Hepatocyte (in vitro differentiated cells): ENCODE measurements at regions not wholly inside any gene's neighbourhood (a gene's known extent, or its start where the extent isn't known, plus 50 kb on each side); places are given as distances from the start of the nearest gene placed in this dataset.

ENCODE experiments used
- DNase-seq: peaks from one replicate; pipeline ENCODE4 v3.0.0-alpha.2; 2016; ENCODE audit warnings: low spot score
- H2AFZ ChIP-seq: fragments of 200-600 bp; sonication (generic); 2 replicates; pipeline ENCODE4 v1.6.0; 2016; ENCODE audit warnings: antibody characterized with exemption, mild to moderate bottlenecking
- H3K27ac ChIP-seq: fragments of 200-600 bp; sonication (generic); 2 replicates; pipeline ENCODE4 v1.5.1; 2016; ENCODE audit warnings: mild to moderate bottlenecking
- H3K27me3 ChIP-seq: fragments of 200-600 bp; sonication (generic); 2 replicates; pipeline ENCODE4 v1.6.1; 2016
- H3K36me3 ChIP-seq: fragments of 200-600 bp; sonication (generic); replicated peaks from 2 replicates; pipeline ENCODE4 v1.5.1; 2016; ENCODE audit warnings: low read depth; ENCODE audit not compliant: insufficient read depth
- H3K4me1 ChIP-seq: fragments of 200-600 bp; sonication (generic); 2 replicates; pipeline ENCODE4 v1.5.1; 2016; ENCODE audit warnings: mild to moderate bottlenecking, moderate library complexity; ENCODE audit not compliant: insufficient read depth
- H3K4me2 ChIP-seq: fragments of 200-600 bp; sonication (generic); 2 replicates; pipeline ENCODE4 v1.6.0; 2016
- H3K4me3 ChIP-seq: fragments of 200-600 bp; sonication (generic); 2 replicates; pipeline ENCODE4 v1.5.1; 2016; ENCODE audit warnings: mild to moderate bottlenecking
- H3K79me2 ChIP-seq: fragments of 200-600 bp; sonication (generic); 2 replicates; pipeline ENCODE4 v1.6.0; 2017; ENCODE audit warnings: mild to moderate bottlenecking
- H3K9me2 ChIP-seq: fragments of 200-600 bp; sonication (generic); replicated peaks from 2 replicates; pipeline ENCODE4 v1.6.0; 2017; ENCODE audit warnings: mild to moderate bottlenecking; ENCODE audit not compliant: insufficient read depth
- H3K9me3 ChIP-seq: fragments of 200-600 bp; sonication (generic); 2 replicates; pipeline ENCODE4 v1.5.1; 2016; ENCODE audit warnings: low read depth, mild to moderate bottlenecking
- H4K20me1 ChIP-seq: fragments of 200-600 bp; sonication (generic); 2 replicates; pipeline ENCODE4 v1.6.0; 2016; ENCODE audit warnings: mild to moderate bottlenecking; ENCODE audit not compliant: insufficient read depth, poor library complexity, severe bottlenecking
- EZH2 ChIP-seq: fragments of 200-600 bp; sonication (generic); IDR thresholded peaks from 2 replicates; pipeline ENCODE4 v1.6.1; 2016; ENCODE audit warnings: antibody characterized with exemption, mild to moderate bottlenecking, borderline replicate concordance
- EZH2phosphoT487 ChIP-seq: fragments of 200-600 bp; sonication (generic); IDR thresholded peaks from one replicate; pipeline ENCODE4 v1.6.1; 2018; ENCODE audit warnings: antibody characterized with exemption, mild to moderate bottlenecking, low read depth, moderate library complexity; ENCODE audit not compliant: unreplicated experiment, severe bottlenecking
- WGBS: methylation state at CpG from one replicate; pipeline ENCODE4 v1.1.6; 2016; ENCODE audit warnings: low lambda C conversion rate; ENCODE audit errors: missing lambda C conversion rate; 5-methylcytosine and 5-hydroxymethylcytosine counted together
- TF ChIP-seq, protein P1 (sequence below): fragments of 200-600 bp; sonication (generic); IDR thresholded peaks from 2 replicates; pipeline ENCODE4 v1.5.1; 2016; ENCODE audit warnings: antibody characterized with exemption, mild to moderate bottlenecking; ENCODE audit not compliant: poor library complexity

- Histone ChIP-seq H3K9me2 (no peaks in the 10 kb centered on the region), H3K27ac (no peak overlapping the region), H3K4me2 (no peak overlapping the region), H3K36me3 (no peaks in the 10 kb centered on the region), H2AFZ (no peak overlapping the region), H3K79me2 (no peaks in the 10 kb centered on the region), H3K9me3 (no peaks in the 10 kb centered on the region), H3K27me3 (no peaks in the 10 kb centered on the region), H3K4me1 (no peaks in the 10 kb centered on the region), H4K20me1 (no peaks in the 10 kb centered on the region), H3K4me3 (no peak overlapping the region)
- TF ChIP-seq, protein P1, sequence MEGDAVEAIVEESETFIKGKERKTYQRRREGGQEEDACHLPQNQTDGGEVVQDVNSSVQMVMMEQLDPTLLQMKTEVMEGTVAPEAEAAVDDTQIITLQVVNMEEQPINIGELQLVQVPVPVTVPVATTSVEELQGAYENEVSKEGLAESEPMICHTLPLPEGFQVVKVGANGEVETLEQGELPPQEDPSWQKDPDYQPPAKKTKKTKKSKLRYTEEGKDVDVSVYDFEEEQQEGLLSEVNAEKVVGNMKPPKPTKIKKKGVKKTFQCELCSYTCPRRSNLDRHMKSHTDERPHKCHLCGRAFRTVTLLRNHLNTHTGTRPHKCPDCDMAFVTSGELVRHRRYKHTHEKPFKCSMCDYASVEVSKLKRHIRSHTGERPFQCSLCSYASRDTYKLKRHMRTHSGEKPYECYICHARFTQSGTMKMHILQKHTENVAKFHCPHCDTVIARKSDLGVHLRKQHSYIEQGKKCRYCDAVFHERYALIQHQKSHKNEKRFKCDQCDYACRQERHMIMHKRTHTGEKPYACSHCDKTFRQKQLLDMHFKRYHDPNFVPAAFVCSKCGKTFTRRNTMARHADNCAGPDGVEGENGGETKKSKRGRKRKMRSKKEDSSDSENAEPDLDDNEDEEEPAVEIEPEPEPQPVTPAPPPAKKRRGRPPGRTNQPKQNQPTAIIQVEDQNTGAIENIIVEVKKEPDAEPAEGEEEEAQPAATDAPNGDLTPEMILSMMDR: no peak
- WGBS: 90% methylated on average over 2 of the region's 2 CpGs
- no peak for DNase-seq
Measured at GRCh38 chr6:19454721-19455392, 382.3 kb upstream of the ID4 start.

DNA sequence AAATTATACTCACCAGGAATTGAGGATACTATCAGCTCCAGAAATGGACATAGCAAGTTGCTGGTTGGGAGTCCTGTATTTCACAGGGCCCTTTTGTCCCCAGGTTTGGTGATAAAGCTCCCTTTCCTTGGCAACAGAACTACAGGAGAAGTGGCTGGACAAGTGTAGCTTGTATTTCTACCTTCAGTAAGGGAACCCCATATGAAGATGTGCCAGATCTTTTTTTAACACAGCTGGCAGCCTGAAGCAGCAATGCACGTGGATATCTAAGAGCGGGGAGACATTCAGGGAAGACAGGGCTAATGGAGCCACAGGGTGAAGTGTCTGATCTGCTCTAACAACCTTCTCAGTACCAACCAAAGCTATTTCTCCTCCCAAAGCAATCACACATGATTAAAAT is 373.9 kb upstream of the ID4 start:
- Histone ChIP-seq H3K79me2 (no peaks in the 10 kb centered on the region), H3K9me3 (no peaks in the 10 kb centered on the region), H3K9me2 (no peaks in the 10 kb centered on the region), H3K27me3 (no peaks in the 10 kb centered on the region), H4K20me1 (no peaks in the 10 kb centered on the region), H3K27ac (no peak overlapping the region), H3K4me1 (no peaks in the 10 kb centered on the region), H3K4me2 (no peak overlapping the region), H3K4me3 (no peak overlapping the region), H2AFZ (no peak overlapping the region), H3K36me3 (no peaks in the 10 kb centered on the region)
- 79% methylated on average over 2 of the region's 2 CpGs for WGBS
- TF ChIP-seq EZH2phosphoT487: no peak
- TF ChIP-seq EZH2: no peak
- TF ChIP-seq, protein P1: no peak
- no peak for DNase-seq

DNA sequence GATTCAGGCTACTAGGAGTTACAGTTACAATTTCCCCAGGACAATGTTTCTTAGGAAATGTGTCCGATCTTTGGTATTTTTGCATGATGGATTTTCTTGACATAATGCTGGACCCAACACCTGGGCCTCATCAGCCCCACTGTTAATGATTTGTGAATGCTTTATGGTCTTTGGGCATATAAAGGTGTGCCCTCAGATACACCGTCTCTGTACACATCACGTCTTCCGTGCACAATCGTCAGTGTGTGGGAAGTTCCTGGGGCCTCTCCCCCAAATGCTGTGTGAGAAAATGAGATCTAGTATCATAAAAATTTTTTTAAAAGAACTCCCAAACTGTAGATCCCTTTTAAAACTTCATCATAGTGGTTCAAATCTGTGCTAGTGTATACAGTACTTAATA is 373.2 kb upstream of the ID4 start:
- TF ChIP-seq, protein P1: no peak
- TF ChIP-seq EZH2phosphoT487: no peak
- TF ChIP-seq EZH2: no peak
- no peaks in the 10 kb centered on the region for H3K9me2 ChIP-seq
- H3K9me3 ChIP-seq: no peaks in the 10 kb centered on the region
- DNase-seq: peak; percentile 26
- no peak overlapping the region for H3K4me2 ChIP-seq
- H3K36me3 ChIP-seq: no peaks in the 10 kb centered on the region
- H3K4me1 ChIP-seq: no peaks in the 10 kb centered on the region
- H3K4me3 ChIP-seq: no peak overlapping the region
- no peaks in the 10 kb centered on the region for H4K20me1 ChIP-seq
- 83% methylated on average over 5 of the region's 5 CpGs for WGBS
- no peak overlapping the region for H2AFZ ChIP-seq
- H3K79me2 ChIP-seq: no peaks in the 10 kb centered on the region
- no peaks in the 10 kb centered on the region for H3K27me3 ChIP-seq
- H3K27ac ChIP-seq: peak overlapping the region; percentile 4

DNA sequence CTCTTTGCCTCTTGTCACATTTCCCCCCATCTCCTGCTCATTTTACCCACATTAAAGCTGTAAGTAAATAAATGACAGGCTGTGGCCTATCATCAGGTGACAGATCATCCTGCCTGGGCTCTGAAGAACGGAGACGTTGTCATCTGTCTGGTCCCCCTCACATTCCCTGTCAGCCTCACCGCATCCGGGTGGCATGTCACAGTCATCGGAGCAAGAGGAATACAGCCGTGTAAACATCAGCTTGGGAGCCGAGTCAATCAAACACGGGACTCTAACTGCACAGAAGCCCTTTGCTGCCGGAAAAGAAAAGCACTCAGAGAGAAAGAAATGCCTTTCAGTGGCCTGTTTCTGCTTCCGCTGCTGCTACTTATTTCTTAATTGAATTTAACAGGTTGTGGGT is 371.9 kb upstream of the ID4 start:
- peak overlapping the region; percentile 1 for H2AFZ ChIP-seq
- no peaks in the 10 kb centered on the region for H3K9me3 ChIP-seq
- H3K4me1 ChIP-seq: no peaks in the 10 kb centered on the region
- H3K27me3 ChIP-seq: no peaks in the 10 kb centered on the region
- no peaks in the 10 kb centered on the region for H3K79me2 ChIP-seq
- H3K4me3 ChIP-seq: no peak overlapping the region
- H3K4me2 ChIP-seq: no peak overlapping the region
- H3K36me3 ChIP-seq: no peaks in the 10 kb centered on the region
- TF ChIP-seq EZH2 (no peak), EZH2phosphoT487 (no peak)
- TF ChIP-seq, protein P1: no peak
- H4K20me1 ChIP-seq: no peaks in the 10 kb centered on the region
- H3K27ac ChIP-seq: no peak overlapping the region
- no peak for DNase-seq
- 72% methylated on average over 10 of the region's 10 CpGs for WGBS
- no peaks in the 10 kb centered on the region for H3K9me2 ChIP-seq
